DOHH2 (cell line): ENCODE measurements at regions not wholly inside any gene's neighbourhood (a gene's known extent, or its start where the extent isn't known, plus 50 kb on each side); places are given as distances from the start of the nearest gene placed in this dataset.

Experiments used
- CTCF ChIP-seq: fragments of 200-600 bp; sonication (generic); IDR thresholded peaks from one replicate; pipeline ENCODE4 v1.5.1; 2014; ENCODE audit warnings: antibody characterized with exemption, mild to moderate bottlenecking, low read depth, low read length; ENCODE audit not compliant: poor library complexity, severe bottlenecking
- EZH2phosphoT487 ChIP-seq: fragments of 200-600 bp; sonication (generic); IDR thresholded peaks from 2 replicates; pipeline ENCODE4 v1.6.1; 2017; ENCODE audit warnings: borderline replicate concordance, mild to moderate bottlenecking, antibody characterized with exemption, low read length, moderate library complexity, mixed read lengths

- TF ChIP-seq CTCF (no peak), EZH2phosphoT487 (no peak)
Observed at GRCh38 chr1:69320757-69321211, 246.9 kb upstream of the LRRC7 start.
